ENCODE measurements at regions not wholly inside any gene's neighbourhood (a gene's known extent, or its start where the extent isn't known, plus 50 kb on each side); places are given as distances from the start of the nearest gene placed in this dataset.
"Not testable (repeated sequence)": the region's sequence is repeated elsewhere in the genome, so short reads cannot be mapped to it uniquely, and the experiment has no call there.

DNA sequence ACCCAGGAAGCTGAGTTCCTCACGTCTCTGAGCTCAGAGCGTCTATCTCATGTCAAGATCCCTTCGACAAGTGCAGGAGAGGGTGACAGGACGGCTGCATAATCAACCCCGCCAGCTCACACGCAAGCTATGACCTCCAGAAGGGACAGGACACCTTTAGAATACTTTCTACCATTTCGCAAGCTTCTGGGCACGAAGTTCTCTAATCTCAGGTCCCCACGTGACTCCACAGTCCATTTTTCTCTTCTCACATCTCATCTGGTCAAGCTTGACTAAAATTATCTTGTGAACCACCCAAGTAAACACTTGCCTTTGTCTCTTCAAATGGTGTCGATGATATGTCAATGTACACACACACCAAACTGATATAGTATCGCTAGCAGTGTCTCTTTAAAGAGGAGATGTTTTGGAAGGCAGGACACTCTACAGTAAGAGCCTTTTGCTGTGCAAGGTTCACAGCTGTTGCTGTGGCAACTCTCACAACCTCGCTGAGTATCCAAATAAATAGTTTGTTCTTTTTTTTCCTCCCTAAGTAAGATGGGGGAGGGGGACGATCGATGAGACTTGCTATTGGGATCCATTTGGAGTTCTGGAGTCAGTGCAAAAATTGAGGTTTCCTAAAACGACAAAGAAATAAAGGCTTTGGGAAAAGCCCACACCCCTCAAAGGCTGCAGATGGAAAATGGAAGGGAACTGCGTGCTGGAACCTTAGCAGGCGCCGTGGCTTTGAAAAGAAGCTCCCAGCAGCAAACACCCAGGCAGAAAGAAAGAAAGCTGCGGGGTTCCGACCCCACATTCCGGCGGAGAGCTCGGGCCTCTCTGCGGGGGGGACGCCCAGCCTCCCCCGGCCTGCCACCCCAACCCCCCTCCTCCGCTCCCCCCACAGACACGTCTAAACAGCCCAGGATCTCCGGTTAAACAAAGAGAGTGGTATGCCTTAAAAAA is 215.4 kb upstream of the UBASH3B start:
- peak; percentile 32 for DNase-seq

DNA sequence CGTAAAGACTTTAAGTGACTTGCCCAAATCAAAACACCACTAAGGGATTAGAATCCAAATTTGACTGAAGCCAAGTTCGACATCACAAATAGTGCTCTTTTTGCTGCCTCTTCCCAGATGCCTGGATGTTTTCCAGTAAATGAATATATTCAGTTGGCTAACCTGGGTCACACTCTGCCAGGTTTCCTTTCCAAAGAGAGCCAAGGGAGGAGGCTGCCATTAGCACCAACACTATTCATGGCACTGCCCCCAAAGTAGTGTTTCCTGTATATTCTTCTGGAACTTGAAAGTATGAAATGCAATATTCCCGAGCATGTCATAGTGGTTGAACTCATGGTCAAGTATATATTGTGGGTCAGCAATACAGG is 219.3 kb upstream of the UBASH3B start:
- DNase-seq, result no peak

DNA sequence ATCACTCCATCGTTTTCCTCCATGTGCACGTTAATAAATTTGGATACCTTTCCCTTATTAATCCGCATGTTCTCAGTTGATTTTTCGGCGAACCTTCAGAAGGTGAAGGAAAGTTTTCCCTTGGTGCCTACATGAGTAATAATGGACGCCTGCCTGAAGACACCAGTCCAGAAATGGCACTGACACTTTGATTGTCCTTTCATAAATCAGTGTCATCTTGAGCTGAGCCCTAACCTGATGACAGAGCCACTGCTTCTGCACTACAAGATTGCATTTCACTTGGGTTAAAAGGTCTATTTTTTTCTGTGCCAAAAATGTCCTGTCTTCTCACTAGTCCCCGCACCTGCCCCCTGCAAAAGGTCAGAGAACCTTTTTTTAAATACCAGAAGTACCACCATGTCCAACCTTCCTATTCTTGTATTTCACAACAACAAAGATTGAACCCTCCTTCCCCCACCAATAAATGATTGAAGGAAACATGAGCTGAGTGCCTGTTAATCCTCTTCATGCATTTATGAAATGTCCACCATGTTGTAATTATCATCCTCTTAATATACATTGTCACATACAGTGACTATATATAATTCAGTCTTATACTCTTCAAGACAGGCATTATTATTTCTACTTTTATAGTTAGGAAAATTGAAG is 219.9 kb upstream of the UBASH3B start:
- DNase-seq, result no peak

DNA sequence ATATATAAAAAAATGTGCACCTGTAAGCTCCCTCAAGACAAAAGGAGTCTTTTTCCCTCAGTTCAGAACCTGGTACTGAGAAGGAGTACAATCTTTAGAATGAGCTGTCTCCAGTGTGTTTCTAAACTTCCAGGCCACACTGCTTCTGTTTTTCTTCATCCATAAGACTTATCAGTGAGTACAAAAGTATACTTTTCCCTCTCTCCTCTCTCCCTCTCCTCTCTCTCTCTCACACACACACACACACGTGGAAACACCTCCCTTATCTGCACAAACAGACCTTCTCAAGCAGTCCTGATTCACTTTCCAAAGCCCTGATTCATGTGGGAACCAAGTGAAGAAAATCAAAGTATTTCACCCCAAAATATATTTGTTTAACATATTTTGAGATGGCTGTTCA is 220.7 kb upstream of the UBASH3B start:
- no peak for DNase-seq

DNA sequence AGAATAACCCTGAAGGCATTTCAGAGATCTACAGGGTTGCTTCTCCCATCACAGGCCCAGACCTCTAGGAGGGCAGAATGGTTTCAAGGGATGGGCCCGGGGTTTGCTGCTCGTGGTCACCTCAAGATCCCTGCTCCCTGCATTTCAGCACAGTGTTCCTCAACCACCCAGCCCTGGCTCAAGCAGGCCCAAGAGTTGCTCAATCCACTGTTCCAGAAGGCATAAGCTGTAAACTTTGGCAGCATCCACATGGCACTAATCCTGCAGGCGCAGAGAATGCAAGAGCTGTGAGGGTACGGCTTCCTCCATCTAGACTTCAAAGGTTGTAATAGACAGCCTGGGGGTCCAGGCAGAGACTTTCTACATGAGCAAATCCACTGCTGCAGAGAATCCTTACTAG is 225.0 kb upstream of the UBASH3B start:
- DNase-seq, result no peak

DNA sequence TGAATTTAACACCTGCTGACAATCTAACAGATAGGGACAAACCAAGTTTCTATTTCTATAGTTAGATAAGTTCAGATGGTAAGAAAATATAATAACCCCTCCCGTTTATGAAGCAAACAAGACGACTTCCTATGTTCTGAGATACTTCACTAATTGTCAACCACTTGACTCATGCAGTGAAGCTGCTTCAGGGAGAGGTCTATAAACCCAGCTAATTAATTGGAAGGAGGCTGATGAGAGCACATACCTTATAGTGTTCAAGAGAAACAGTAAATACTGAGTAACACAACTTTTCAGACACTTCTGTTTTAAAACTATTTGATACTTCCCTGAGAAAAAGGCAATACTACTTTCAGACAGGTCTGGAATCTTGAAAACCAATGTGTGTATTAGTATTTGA is 229.4 kb upstream of the UBASH3B start:
- no peak for DNase-seq

DNA sequence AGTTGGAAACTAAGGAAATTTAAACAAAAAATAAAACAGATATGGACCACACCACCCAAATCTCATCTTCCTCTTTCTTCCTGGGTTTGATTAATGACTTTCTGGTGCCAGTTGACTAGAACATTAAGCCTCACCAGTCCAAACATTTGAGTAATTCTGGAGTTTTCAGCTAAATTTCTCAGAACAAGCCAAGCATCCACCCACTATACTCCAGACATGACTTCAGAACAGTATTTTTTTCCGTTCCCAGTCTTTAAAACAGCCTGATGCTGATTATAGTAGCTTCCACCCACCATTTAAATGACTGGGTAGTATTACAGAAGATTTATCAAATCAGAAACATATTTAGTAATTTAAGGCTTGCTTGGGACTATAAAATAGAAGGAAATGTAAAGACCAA is 230.9 kb upstream of the UBASH3B start:
- no peak for DNase-seq

DNA sequence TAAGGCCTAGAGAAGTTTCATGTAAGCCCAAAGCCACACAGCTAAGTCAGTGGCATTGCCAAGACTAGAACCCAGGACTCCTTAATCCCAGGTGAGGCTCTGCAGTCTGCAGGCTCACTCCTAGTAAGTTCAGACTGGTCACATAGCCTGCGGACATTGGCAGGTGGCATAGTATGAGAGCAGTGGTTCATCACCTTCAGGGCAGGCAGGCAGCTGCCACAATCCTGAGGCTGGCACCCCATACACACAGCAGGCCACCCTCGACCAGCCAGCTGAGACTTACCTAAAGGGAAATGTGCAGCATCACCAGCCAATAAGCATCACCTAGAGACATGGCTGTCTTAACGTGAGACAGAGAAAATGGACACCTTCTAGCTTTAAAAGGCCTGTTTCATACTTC is 231.6 kb upstream of the UBASH3B start:
- no peak for DNase-seq

DNA sequence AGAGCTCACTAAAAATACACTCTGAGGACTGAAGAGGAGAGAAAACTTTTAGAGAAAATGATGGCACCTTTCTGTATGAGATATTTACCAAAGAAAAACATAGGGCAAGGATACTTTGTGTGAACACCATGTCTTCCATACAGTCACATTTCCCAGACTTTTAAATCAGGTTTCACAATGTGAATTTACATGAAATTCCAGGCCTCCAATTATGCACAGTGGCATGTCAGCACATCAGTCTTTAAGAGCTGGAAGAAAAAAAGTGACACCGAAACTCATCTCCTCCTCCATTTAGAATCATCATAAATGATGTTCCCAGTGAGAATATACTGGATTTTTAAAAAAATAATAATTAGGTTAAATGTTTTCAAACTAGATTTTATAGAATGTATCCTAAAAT is 232.2 kb upstream of the UBASH3B start:
- no peak for DNase-seq

DNA sequence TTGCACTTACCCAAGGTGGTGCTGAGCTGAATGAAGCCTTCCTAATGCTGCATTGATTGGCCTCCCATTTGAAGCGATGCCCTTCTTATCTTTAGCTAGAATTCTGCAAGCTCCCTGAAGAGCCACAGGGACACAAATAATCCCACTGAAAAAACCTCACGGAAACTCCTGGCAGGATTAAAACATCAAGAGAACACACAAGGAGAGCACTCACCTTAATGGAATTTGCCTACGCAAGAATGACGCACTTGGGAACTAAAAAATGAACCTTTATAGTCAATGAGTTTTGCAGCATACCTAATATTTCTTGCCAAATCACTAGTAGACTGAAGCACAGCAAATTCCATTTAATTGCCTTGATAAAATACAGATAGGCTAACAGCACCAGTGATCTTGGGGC is 232.8 kb upstream of the UBASH3B start:
- DNase-seq, result no peak

DNA sequence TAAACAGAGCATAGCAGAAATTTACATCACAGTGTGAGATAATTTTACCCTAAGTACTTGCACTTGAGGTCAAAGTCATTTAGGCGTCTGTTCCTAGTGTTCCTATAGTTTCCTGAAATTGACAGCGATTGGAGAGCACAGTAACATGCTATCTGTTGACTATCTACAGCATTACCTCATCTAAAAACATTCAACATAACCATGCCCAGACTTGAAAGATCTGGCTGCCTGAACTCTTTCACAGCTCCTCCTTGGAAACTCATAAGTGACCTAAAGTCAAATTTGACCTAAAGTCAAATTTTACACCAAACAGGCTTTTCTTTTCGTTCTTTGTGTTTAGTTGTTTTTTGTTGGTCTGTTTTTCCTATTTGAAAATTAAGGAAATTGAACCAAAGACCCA is 233.8 kb upstream of the UBASH3B start:
- DNase-seq, result no peak

DNA sequence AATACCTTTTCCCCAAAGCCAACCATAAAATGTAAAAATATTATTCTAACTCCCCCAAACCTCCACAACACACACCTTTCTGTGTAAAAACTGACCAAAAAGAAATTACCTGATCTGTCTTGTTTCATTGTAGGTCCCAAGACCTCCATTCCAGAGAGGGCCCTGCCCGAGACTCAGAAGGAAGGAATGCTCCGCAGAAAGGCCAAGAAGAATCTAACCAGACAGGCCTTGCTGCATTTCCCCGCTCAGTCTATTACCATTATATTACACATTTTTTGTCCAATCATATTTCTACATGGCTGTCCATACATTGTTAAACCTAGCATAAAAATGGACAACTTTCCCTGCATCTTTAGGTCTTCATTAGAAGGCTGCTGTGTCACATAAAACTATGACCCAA is 237.5 kb upstream of the UBASH3B start:
- DNase-seq, result no peak

DNA sequence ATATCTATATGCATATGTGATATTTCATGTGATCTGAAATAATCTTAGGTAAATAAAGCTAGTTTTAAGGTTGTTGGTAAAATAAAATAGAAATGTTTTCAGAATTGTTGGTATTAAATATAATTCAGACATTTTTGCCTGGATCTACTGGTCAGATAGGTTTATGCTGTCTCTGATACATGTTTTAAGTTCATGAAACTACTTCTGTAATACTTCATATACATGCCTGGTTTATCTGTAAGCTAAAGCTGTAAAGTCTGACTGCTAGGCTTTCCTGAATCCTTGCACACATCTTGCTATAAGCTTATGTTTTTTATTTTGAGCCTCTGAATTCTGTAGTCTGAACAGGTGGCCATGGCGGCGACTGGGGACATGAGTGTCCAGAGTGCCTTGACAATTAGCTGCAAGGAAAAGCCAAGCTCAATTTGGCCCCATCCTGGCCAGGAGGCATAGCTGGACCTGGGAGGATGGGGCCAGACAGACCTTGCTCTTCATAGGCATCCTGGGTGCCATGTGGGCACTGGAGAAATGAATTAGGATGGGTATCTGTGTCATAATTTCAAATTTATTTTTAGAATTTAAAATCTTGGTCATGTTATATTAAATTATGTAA is 241.0 kb upstream of the UBASH3B start:
- no peak for DNase-seq

DNA sequence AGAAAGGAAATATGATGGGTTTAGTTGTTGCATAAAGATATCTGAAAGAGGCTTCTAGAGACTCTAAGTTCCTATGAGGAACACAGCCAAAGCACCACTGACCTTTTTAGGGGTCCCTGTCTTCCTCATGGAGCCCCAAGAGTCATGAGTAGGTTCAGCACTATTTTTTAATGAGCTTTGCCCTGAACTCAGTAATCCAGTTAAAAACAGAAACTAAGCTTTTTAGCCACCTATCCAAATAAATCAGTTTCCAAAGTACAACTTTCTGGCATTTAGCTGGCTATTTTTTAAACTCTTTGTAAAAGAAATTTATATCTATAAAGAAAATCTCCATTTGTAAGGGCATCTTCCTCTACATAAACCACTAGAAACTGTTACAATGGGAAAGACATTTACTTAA is 241.8 kb upstream of the UBASH3B start:
- DNase-seq, result no peak

DNA sequence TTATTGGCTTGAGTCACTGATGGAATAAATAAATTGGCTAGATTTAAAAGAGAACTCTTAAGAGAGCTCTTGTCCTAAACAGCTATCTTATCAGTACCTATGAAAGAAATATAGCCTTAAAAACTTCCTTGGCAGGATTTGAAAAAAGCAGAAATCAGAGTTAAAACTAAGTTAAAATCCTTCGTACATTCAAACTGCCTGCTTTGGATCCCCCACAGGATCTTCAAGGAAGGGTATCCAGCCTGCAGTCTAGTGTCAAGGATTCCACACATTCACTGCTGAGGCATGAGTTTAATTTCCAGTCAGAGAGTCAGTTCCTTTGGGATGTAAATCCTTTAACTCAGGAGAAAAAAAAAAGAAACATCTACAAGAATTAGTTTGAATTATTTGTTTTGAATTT is 242.9 kb upstream of the UBASH3B start:
- no peak for DNase-seq

DNA sequence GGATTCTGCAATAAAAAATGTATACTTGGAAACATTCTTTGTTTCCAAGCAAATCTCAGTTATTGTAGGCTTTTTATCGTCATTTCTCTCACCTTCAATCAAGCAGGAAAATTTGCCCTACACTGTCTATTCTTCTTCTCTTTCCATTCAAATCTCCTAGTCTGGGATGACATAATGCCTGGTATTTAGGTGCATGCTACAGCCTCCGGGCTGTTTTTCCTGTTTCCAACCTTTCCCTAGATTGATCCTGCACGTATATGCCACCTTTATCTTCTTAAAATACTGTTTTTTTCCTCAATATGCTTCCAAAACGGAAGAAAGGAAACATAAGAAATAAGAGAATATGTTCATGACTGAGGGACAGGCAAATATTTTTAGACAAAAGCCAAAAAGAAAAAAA is 249.1 kb upstream of the UBASH3B start:
- DNase-seq, result no peak

DNA sequence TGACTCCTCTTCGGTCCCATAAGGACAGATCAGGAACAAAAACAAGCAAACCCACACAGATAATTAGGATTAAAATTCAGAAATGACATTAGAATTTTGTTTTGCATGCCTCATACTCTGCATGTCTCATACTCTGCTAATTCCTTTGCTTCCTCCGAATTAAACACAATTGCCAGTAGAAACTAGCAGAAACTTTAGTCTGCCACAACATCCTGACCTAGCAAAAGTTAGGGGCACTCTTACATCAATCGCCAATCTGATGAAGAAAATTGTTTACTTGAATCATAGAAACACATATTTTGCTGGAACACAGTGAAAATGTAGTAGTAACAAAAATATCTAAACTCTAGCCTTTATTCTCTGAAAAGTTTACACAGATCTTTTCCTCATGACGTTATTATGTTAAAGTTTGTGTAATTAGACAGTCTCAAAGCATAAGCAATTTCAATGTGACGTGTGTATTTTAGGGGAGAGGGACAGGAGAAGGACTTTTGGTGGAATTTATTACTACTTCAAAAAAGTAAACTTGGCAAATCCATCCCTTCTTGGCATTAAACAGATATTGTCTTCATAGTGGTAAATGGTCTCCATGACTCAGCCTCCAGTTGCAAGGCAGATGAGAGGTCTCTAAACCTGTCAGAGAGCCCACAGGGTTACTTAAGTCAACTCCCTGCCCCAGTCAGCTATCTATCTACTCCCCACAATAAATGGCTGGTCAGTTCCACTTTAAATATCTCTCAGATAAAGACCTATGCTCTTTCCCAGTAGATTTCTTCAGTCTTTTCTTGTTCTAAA is 249.8 kb upstream of the UBASH3B start:
- DNase-seq, result no peak

DNA sequence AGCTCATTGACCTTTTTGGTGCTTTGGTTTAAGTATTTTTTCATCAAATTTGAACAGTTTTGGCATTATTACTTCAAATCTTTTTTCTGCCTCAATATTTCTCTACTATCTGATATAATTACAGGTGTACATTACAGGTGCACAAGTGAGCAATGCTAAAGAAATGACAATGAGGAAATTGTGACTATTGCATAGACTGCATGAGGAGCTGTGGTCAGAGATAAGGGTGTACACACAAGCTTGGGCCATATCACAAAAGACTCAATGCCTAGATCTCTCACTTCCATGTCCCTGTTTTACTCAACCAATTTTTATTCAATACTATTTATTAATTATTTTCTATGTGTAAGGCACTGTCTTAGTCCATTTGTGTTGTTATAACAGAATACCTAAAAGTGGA is 251.0 kb upstream of the UBASH3B start:
- no peak for DNase-seq

DNA sequence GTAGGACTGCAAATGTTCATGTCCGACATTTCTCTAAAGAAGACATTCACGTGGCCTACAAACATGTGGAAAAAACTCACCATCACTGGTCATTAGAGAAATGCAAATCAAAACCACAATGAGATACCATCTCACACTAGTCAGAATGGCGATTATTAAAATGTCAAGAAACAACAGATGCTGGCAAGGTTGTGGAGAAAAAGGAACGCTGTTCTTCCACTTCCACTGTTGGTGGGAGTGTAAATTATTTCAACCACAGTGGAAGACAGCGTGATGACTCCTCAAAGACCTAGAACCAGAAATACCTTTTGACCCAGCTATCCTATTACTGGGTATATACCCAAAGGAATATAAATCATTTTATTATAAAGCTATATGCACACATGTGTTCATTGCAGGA is 253.9 kb upstream of the UBASH3B start:
- not testable (repeated sequence) for DNase-seq

DNA sequence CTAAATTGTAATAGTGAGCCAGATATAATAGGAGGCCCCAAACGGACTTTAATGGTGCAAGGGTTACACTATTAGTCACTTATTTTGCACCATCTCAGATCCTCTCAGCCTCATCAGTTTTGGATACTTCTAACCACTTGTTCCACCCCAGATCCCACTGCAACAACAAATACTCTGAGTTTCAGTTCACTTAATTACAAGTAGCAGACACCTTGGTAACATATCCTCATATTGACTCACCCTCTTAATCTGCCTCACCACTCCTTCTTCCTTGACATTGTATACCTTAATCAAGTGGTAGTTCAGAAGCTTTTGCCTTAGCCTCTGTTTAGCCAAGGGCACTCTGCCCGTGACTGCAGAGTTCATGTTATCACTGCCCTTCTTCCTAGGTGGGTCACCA is 256.1 kb upstream of the UBASH3B start:
- no peak for DNase-seq

DNA sequence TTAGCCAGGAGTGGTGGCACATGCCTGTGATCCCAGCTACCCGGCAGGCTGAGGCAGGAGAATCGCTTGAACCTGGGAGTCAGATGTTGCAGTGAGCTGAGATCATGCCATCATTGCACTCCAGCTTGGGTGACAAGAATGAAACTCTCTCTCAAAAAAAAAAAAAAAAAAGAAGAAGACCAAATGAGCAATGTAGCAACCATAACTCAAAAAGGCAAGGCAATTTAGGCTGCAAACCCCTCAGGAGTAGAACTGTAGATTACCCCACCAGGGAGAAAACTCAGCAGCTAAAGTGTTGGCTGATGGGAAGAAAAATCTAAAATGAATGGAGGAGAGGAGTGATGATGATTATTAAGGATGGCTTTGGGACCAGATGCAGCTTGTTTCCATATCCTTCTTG is 256.7 kb upstream of the UBASH3B start:
- DNase-seq, result no peak

DNA sequence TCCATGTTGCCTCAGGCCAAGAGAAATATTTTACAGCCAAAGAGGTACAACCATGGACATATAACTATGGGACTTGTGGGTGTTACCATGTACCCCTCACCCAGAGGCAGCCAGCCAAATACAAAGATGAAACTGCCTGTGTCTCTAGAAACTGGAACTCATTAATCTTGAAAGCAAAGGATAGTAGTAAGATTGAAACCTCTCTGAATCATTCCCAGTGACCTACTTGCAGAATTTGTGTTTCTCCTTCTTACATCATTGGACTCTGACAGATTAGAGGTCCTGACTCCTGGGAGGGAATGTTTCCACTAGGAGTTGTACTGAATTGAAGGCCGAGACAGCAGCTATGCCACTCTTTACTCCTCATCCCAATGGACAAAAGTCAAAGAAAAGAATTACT is 257.4 kb upstream of the UBASH3B start:
- no peak for DNase-seq

DNA sequence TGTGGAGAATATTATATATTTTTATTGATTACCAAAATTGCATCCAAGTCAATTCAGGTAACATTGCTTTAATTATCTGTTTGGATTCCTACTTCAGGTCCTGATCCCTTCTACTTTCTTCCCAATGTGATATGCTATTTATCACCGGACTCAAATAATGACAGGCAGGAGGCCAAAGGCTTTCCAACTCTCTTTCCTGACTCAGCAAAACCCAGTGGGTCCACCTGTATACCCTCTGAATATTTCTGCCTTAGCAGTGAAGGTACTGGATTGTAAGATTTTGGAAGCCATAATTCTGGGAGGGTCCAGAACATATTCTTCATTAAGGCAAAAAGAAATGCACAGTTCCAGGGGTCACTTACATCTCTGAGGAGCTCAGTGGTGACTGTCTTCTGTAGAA is 260.2 kb upstream of the UBASH3B start:
- DNase-seq, result no peak
